GM12878 (cell line): ENCODE measurements at regions not wholly inside any gene's neighbourhood (a gene's known extent, or its start where the extent isn't known, plus 50 kb on each side); places are given as distances from the start of the nearest gene placed in this dataset.

Experiments
- ATAC-seq: fragments of 200-7000 bp; cut with Tn5 transposase; 3 replicates; pipeline ENCODE4 v1.9.1; 2020; ENCODE audit warnings: mild to moderate bottlenecking, moderate library complexity
- BruUV-seq: library from RNA; stranded (reverse); fragments of 400-500 nt; replicated peaks from 2 replicates; lab custom pipeline; 2021; lab: Mats Ljungman, UMichigan
- CTCF ChIA-PET: fragments of 300-600 bp; sonication (Branson Sonifier 250); formaldehyde crosslinking; extraction: SDS; loops from one replicate; lab custom pipeline; 2021; ENCODE audit warnings: inconsistent platforms; lab: Yijun Ruan, JAX
- POLR2A ChIA-PET: fragments of 350-600 bp; formaldehyde crosslinking; extraction: SDS; loops from one replicate; lab custom pipeline; 2021; ENCODE audit warnings: inconsistent platforms; lab: Charles Lee
- RAD21 ChIA-PET: fragments of 300-600 bp; sonication (Branson Sonifier 250); formaldehyde crosslinking; loops from one replicate; lab custom pipeline; 2023; ENCODE audit warnings: antibody characterized with exemption; ENCODE audit not compliant: unreplicated experiment; lab: Charles Lee
- SMC1A ChIA-PET: fragments of 300-600 bp; sonication (Branson Sonifier 250); formaldehyde crosslinking; loops from one replicate; lab custom pipeline; 2023; ENCODE audit not compliant: unreplicated experiment, uncharacterized antibody; lab: Charles Lee
- DNase-seq: peaks from one replicate; pipeline ENCODE4 v3.0.0-alpha.2; 2011; ENCODE audit warnings: low read depth, low spot score
- FAIRE-seq: peaks from 3 replicates; lab custom pipeline; 2011; peaks lifted over from hg19 to GRCh38; lab: Jason Lieb, UNC
- H2AFZ ChIP-seq: 2 replicates; pipeline ENCODE4 v1.6.0; 2011; ENCODE audit warnings: low read depth, low read length, control low read depth; ENCODE audit not compliant: control insufficient read depth
- H3K27ac ChIP-seq: 2 replicates; pipeline ENCODE4 v1.5.1; 2011; ENCODE audit warnings: control low read depth; ENCODE audit not compliant: control insufficient read depth, insufficient read depth
- H3K27me3 ChIP-seq, 2 experiments: replicated peaks in 1 of 2; 2 replicates each; pipeline versions ENCODE4 v1.6.0 to v1.6.1; 2011; ENCODE audit warnings: low read length in 1 of 2; ENCODE audit not compliant: control insufficient read depth in 2 of 2, insufficient read depth in 2 of 2
- H3K36me3 ChIP-seq, 2 experiments: 2 replicates each; pipeline ENCODE4 v1.5.1; 2011; ENCODE audit warnings: low read length in 1 of 2; ENCODE audit not compliant: control insufficient read depth in 2 of 2, insufficient read depth in 2 of 2
- H3K4me1 ChIP-seq: 2 replicates; pipeline ENCODE4 v1.6.1; 2011; ENCODE audit warnings: mild to moderate bottlenecking, low read length, moderate library complexity, mixed read lengths; ENCODE audit not compliant: control insufficient read depth, insufficient read depth
- H3K4me2 ChIP-seq: 2 replicates; pipeline ENCODE4 v1.6.0; 2011; ENCODE audit warnings: control low read depth; ENCODE audit not compliant: control insufficient read depth, insufficient read depth
- H3K4me3 ChIP-seq: fragments of 200-600 bp; sonication (generic); 2 replicates; pipeline ENCODE4 v1.5.1; 2016
- H3K79me2 ChIP-seq: 2 replicates; pipeline ENCODE4 v1.6.0; 2011; ENCODE audit warnings: low read length; ENCODE audit not compliant: control insufficient read depth, insufficient read depth
- H3K9ac ChIP-seq: 2 replicates; pipeline ENCODE4 v1.8.0; 2011; ENCODE audit warnings: low read length, control low read depth, mixed read lengths; ENCODE audit not compliant: control insufficient read depth, insufficient read depth
- H3K9me3 ChIP-seq: replicated peaks from 3 replicates; pipeline ENCODE4 v1.5.1; 2011; ENCODE audit warnings: mild to moderate bottlenecking, low read length; ENCODE audit not compliant: control insufficient read depth, insufficient read depth
- H4K20me1 ChIP-seq: 2 replicates; pipeline ENCODE4 v1.6.0; 2011; ENCODE audit not compliant: control insufficient read depth, insufficient read depth
- BACH1 ChIP-seq: fragments of 450-650 bp; IDR thresholded peaks from 2 replicates; pipeline ENCODE4 v1.6.1; 2017; ENCODE audit warnings: mild to moderate bottlenecking, borderline replicate concordance
- CBFB ChIP-seq: IDR thresholded peaks from 2 replicates; pipeline ENCODE4 v1.6.1; 2016; ENCODE audit warnings: antibody characterized with exemption, low read depth
- CREM ChIP-seq: IDR thresholded peaks from 2 replicates; pipeline ENCODE4 v1.6.1; 2014; ENCODE audit warnings: antibody characterized with exemption, low read depth
- EZH2 ChIP-seq: IDR thresholded peaks from 2 replicates; pipeline ENCODE4 v1.6.1; 2012; ENCODE audit warnings: low read depth, mild to moderate bottlenecking, control low read depth, inconsistent platforms, low read length, borderline replicate concordance; ENCODE audit not compliant: control insufficient read depth
- FOS ChIP-seq: IDR thresholded peaks from 3 replicates; pipeline ENCODE4 v1.6.1; 2011; ENCODE audit warnings: borderline replicate concordance; ENCODE audit not compliant: insufficient read length; ENCODE audit errors: extremely low read depth
- KDM1A ChIP-seq: fragments of 200-600 bp; sonication (generic); IDR thresholded peaks from 2 replicates; pipeline ENCODE4 v1.6.1; 2016; ENCODE audit warnings: borderline replicate concordance
- RAD21 ChIP-seq: IDR thresholded peaks from 2 replicates; pipeline ENCODE4 v1.6.1; 2011; ENCODE audit warnings: mild to moderate bottlenecking, low read depth, low read length, moderate library complexity; ENCODE audit not compliant: insufficient read depth
- SIX5 ChIP-seq: IDR thresholded peaks from 2 replicates; pipeline ENCODE4 v1.6.1; 2011; ENCODE audit warnings: mild to moderate bottlenecking, low read depth, low read length, moderate library complexity; ENCODE audit not compliant: severe bottlenecking
- STAT3 ChIP-seq: IDR thresholded peaks from 2 replicates; pipeline ENCODE4 v1.6.1; 2011; ENCODE audit warnings: low read depth, low read length, improper control_type of control experiment
- SUPT20H ChIP-seq: IDR thresholded peaks from 2 replicates; pipeline ENCODE4 v1.6.1; 2011; ENCODE audit warnings: low read depth, mild to moderate bottlenecking, low read length, moderate library complexity, borderline replicate concordance; ENCODE audit not compliant: control insufficient read depth
- TAF1 ChIP-seq: IDR thresholded peaks from 2 replicates; pipeline ENCODE4 v1.6.1; 2011; ENCODE audit warnings: mild to moderate bottlenecking, low read depth, low read length, borderline replicate concordance
- TARDBP ChIP-seq: IDR thresholded peaks from 2 replicates; pipeline ENCODE4 v1.6.1; 2016; ENCODE audit warnings: borderline replicate concordance
- WGBS: methylation state at CpG from one replicate; pipeline ENCODE4 v1.1.6; 2016; ENCODE audit warnings: low lambda C conversion rate; ENCODE audit not compliant: insufficient replicate concordance, insufficient coverage; ENCODE audit errors: missing lambda C conversion rate; 5-methylcytosine and 5-hydroxymethylcytosine counted together
- in situ Hi-C: fragments of 300-500 bp; cut with MboI; formaldehyde crosslinking; loops from 9 replicates; pipeline ENCODE4 v1.14.3; 2018; ENCODE audit warnings: mixed read lengths
- intact Hi-C: fragments of 100-400 bp; cut with micrococcal nuclease; formaldehyde crosslinking; loops from one replicate; pipeline ENCODE4 v1.14.2; 2022; ENCODE audit not compliant: unreplicated experiment
- TF ChIP-seq, protein P1 (sequence below): fragments of 450-650 bp; conservative IDR thresholded peaks from 2 replicates; pipeline ENCODE4 v1.6.1; 2017; ENCODE audit warnings: mild to moderate bottlenecking, moderate library complexity

DNA sequence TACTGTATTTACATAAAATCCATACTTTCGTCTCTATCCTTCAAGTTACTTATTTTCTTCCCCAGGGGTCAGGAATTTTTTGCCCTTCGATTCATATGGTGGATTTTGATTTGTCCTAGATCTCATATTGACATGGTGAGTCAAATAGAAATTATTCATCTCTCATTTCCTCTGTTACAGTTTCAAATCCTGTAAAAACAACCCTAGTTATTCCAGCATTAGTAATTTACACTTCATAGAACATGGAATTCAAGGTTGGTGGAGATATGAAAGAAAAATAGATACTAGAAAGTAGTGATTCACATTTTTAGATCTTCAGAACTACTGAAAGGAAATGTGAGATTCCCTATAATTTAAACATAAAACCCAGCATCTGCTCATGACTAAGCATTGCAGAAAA, 1331.0 kb upstream of the CDH9 start:
- no peak overlapping the region for H3K27ac ChIP-seq
- no TSS peak for BruUV-seq
- intact Hi-C loops = no loop called here
- H2AFZ ChIP-seq = no peak overlapping the region
- no peaks in the 10 kb centered on the region for H3K4me1 ChIP-seq
- H4K20me1 ChIP-seq = no peaks in the 10 kb centered on the region
- no peaks in the 10 kb centered on the region for H3K79me2 ChIP-seq
- RAD21 ChIA-PET = no interaction called here
- CTCF ChIA-PET = no interaction called here
- TF ChIP-seq CBFB = no peak
- TF ChIP-seq, protein P1, sequence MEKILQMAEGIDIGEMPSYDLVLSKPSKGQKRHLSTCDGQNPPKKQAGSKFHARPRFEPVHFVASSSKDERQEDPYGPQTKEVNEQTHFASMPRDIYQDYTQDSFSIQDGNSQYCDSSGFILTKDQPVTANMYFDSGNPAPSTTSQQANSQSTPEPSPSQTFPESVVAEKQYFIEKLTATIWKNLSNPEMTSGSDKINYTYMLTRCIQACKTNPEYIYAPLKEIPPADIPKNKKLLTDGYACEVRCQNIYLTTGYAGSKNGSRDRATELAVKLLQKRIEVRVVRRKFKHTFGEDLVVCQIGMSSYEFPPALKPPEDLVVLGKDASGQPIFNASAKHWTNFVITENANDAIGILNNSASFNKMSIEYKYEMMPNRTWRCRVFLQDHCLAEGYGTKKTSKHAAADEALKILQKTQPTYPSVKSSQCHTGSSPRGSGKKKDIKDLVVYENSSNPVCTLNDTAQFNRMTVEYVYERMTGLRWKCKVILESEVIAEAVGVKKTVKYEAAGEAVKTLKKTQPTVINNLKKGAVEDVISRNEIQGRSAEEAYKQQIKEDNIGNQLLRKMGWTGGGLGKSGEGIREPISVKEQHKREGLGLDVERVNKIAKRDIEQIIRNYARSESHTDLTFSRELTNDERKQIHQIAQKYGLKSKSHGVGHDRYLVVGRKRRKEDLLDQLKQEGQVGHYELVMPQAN = no peak
- TF ChIP-seq TAF1 = no peak
- TF ChIP-seq STAT3 = no peak
- no peak for TF ChIP-seq TARDBP
- TF ChIP-seq CREM = no peak
- no peak for TF ChIP-seq BACH1
- TF ChIP-seq, all 136 proteins: peak for 0
- Histone ChIP-seq H3K4me3 (no peak overlapping the region), H3K27me3 (no peaks in the 10 kb centered on the region), H3K36me3 (no peaks in the 10 kb centered on the region), H3K9me3 (no peaks in the 10 kb centered on the region), H3K9ac (no peak overlapping the region), H3K4me2 (no peak overlapping the region)
- ChIA-PET POLR2A (no interaction called here), SMC1A (no interaction called here)
- in situ Hi-C loops = no loop called here
- no peak for FAIRE-seq
- ATAC-seq = no peak
- 0% methylated on average over 2 of the region's 2 CpGs for WGBS
- no peak for DNase-seq

DNA sequence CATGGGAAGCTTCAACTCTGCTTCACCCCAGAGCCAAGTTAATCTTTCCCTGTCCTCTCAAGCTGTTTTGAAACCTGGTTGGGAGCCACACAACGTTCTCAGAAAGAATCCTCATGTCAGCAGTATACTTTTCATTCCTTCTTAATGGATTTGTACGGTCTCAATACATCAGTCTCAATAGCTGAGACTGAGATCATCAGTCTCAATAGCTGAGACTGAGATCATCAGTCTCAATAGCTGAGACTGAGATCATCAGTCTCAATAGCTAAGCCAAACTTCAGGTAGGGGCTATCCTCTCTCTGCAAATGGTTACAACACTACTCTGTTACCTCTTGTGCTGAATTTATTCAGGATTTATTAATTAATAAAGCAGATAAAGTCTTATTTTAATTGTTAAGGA, 1317.4 kb upstream of the CDH9 start:
- Histone ChIP-seq H2AFZ (no peak overlapping the region), H3K4me3 (no peak overlapping the region), H3K4me1 (no peaks in the 10 kb centered on the region), H3K27me3 (no peaks in the 10 kb centered on the region), H3K27ac (no peak overlapping the region), H3K4me2 (no peak overlapping the region), H3K79me2 (no peaks in the 10 kb centered on the region), H3K9ac (no peak overlapping the region), H4K20me1 (no peaks in the 10 kb centered on the region), H3K9me3 (no peaks in the 10 kb centered on the region), H3K36me3 (no peaks in the 10 kb centered on the region)
- no peak for DNase-seq
- intact Hi-C loops (no loop called here), in situ Hi-C loops (no loop called here)
- ChIA-PET POLR2A (no interaction called here), RAD21 (no interaction called here), SMC1A (interaction anchor here (0.8 to 1.0 kb wide), 3 partner anchors 10 to 13 kb away, joined by 3 read pairs; no protein-coding TSS in a partner anchor), CTCF (interaction anchor here (1.4 to 1.9 kb wide), 2 partner anchors 11 to 118 kb away, joined by 7 to 8 read pairs; no protein-coding TSS in a partner anchor)
- 25% methylated on average over 2 of the region's 2 CpGs for WGBS
- ATAC-seq = no peak
- no peak for TF ChIP-seq SUPT20H
- no peak for TF ChIP-seq TARDBP
- TF ChIP-seq KDM1A = no peak
- TF ChIP-seq EZH2 = no peak
- TF ChIP-seq FOS = no peak
- TF ChIP-seq RAD21 = no peak
- no peak for TF ChIP-seq SIX5
- no TSS peak for BruUV-seq
- FAIRE-seq = no peak
